ENCODE measurements at regions not wholly inside any gene's neighbourhood (a gene's known extent, or its start where the extent isn't known, plus 50 kb on each side); places are given as distances from the start of the nearest gene placed in this dataset.

GRCh38 chr2:223467196-223467595 is 135.0 kb downstream of the SCG2 start:
- DNase-seq (no peak), ATAC-seq (ENCODE audit: poor library complexity) (no peak)
- H3K27me3 Mint-ChIP-seq, result no peaks in the 10 kb centered on the region
- H3K4me1 Mint-ChIP-seq (ENCODE audit: low read depth), result no peaks in the 10 kb centered on the region
- H3K36me3 Mint-ChIP-seq (ENCODE audit: low read depth), result no peaks in the 10 kb centered on the region
- Histone ChIP-seq H3K36me3 (ENCODE audit: insufficient read depth, low read length) (no peaks in the 10 kb centered on the region), H3K27ac (ENCODE audit: low read depth in 1 of 2, low read length in 2 of 2) (no peak overlapping the region), H3K27me3 (ENCODE audit: control insufficient read depth in 1 of 2, insufficient read depth in 2 of 2, low read length in 2 of 2) (no peaks in the 10 kb centered on the region), H3K4me3 (ENCODE audit: low read length) (no peak overlapping the region), H3K4me1 (ENCODE audit: insufficient read depth, low read length) (no peaks in the 10 kb centered on the region), H3K9me3 (ENCODE audit: control insufficient read depth in 1 of 2, insufficient read depth in 1 of 2, low read length in 2 of 2) (peaks cover 0 to 7% of the 10 kb centered on the region in 2 experiments)
- H3K9me3 Mint-ChIP-seq, result no peaks in the 10 kb centered on the region
- POLR2A ChIA-PET, result no interaction called here
- H3K4me3 Mint-ChIP-seq, result no peak overlapping the region
- no peak for TF ChIP-seq CTCF (IDR thresholded peaks at IDR 0.05)
- CTCF ChIA-PET, result no interaction called here
- intact Hi-C loops (cut with DNase I, micrococcal nuclease), result no loop called here
- no peak overlapping the region for H3K27ac Mint-ChIP-seq

GRCh38 chr2:223469270-223470046 is 132.7 kb downstream of the SCG2 start:
- Histone ChIP-seq H3K4me1 (ENCODE audit: insufficient read depth, low read length) (no peaks in the 10 kb centered on the region), H3K4me3 (ENCODE audit: low read length) (no peak overlapping the region), H3K27ac (ENCODE audit: low read depth in 1 of 2, low read length in 2 of 2) (no peak overlapping the region), H3K27me3 (ENCODE audit: control insufficient read depth in 1 of 2, insufficient read depth in 2 of 2, low read length in 2 of 2) (no peaks in the 10 kb centered on the region), H3K9me3 (ENCODE audit: control insufficient read depth in 1 of 2, insufficient read depth in 1 of 2, low read length in 2 of 2) (no peaks in the 10 kb centered on the region), H3K36me3 (ENCODE audit: insufficient read depth, low read length) (no peaks in the 10 kb centered on the region)
- ATAC-seq (ENCODE audit: poor library complexity) (no peak), DNase-seq (peak in 1 of 14 experiments; percentile 18)
- no peak overlapping the region for H3K27ac Mint-ChIP-seq
- POLR2A ChIA-PET, result no interaction called here
- CTCF ChIA-PET, result no interaction called here
- no peaks in the 10 kb centered on the region for H3K27me3 Mint-ChIP-seq
- no peaks in the 10 kb centered on the region for H3K4me1 Mint-ChIP-seq (ENCODE audit: low read depth)
- intact Hi-C loops (cut with DNase I, micrococcal nuclease), result no loop called here
- no peaks in the 10 kb centered on the region for H3K9me3 Mint-ChIP-seq
- no peak overlapping the region for H3K4me3 Mint-ChIP-seq
- H3K36me3 Mint-ChIP-seq (ENCODE audit: low read depth), result no peaks in the 10 kb centered on the region
- TF ChIP-seq CTCF (IDR thresholded peaks at IDR 0.05), result no peak

GRCh38 chr2:223470602-223471001 is 131.6 kb downstream of the SCG2 start:
- no peak overlapping the region for H3K4me3 ChIP-seq (ENCODE audit: low read length)
- no peaks in the 10 kb centered on the region for H3K9me3 ChIP-seq (ENCODE audit: control insufficient read depth in 1 of 2, insufficient read depth in 1 of 2, low read length in 2 of 2)
- intact Hi-C loops (cut with DNase I, micrococcal nuclease), result no loop called here
- no peak for DNase-seq
- Mint-ChIP-seq H3K4me3 (no peak overlapping the region), H3K36me3 (ENCODE audit: low read depth) (no peaks in the 10 kb centered on the region), H3K9me3 (no peaks in the 10 kb centered on the region), H3K4me1 (ENCODE audit: low read depth) (no peaks in the 10 kb centered on the region), H3K27me3 (no peaks in the 10 kb centered on the region), H3K27ac (no peak overlapping the region)
- H3K27me3 ChIP-seq (ENCODE audit: control insufficient read depth in 1 of 2, insufficient read depth in 2 of 2, low read length in 2 of 2), result no peaks in the 10 kb centered on the region
- POLR2A ChIA-PET, result no interaction called here
- H3K27ac ChIP-seq (ENCODE audit: low read depth in 1 of 2, low read length in 2 of 2), result no peak overlapping the region
- CTCF ChIA-PET, result no interaction called here
- no peaks in the 10 kb centered on the region for H3K36me3 ChIP-seq (ENCODE audit: insufficient read depth, low read length)
- TF ChIP-seq CTCF (IDR thresholded peaks at IDR 0.05), result no peak
- no peaks in the 10 kb centered on the region for H3K4me1 ChIP-seq (ENCODE audit: insufficient read depth, low read length)
- no peak for ATAC-seq (ENCODE audit: poor library complexity)

Measured in CD4-positive, alpha-beta T cell (primary cell).